Peyer's patch (tissue), 4 donors: ENCODE measurements at regions not wholly inside any gene's neighbourhood (a gene's known extent, or its start where the extent isn't known, plus 50 kb on each side); places are given as distances from the start of the nearest gene placed in this dataset.
"Not testable (repeated sequence)": the region's sequence is repeated elsewhere in the genome, so short reads cannot be mapped to it uniquely, and the experiment has no call there.

Experiments used
- DNase-seq, 3 donors: peaks; one replicate each; pipeline ENCODE4 v3.0.0-alpha.2; 2017 to 2019
- H3K27ac ChIP-seq, 4 donors: fragments of 200-600 bp; sonication (generic); one replicate each; pipeline ENCODE4 v1.5.1; 2016 to 2019
- H3K27me3 ChIP-seq, 2 donors: fragments of 200-600 bp; sonication (generic); one replicate each; pipeline ENCODE4 v1.5.1; 2019
- H3K36me3 ChIP-seq, 3 donors: fragments of 200-600 bp; sonication (generic); one replicate each; pipeline ENCODE4 v1.5.1; 2016 to 2019
- H3K4me1 ChIP-seq, 4 donors: fragments of 200-600 bp; sonication (generic); one replicate each; pipeline ENCODE4 v1.5.1; 2016 to 2019
- H3K4me3 ChIP-seq, 4 donors: fragments of 200-600 bp; sonication (generic); 1 replicate in 3 of 4; 2 replicates in 1 of 4; pipeline ENCODE4 v1.5.1; 2016 to 2019; ENCODE audit warnings: mild to moderate bottlenecking in 1 of 4
- H3K9me3 ChIP-seq, 4 donors: fragments of 200-600 bp; sonication (generic); one replicate each; pipeline ENCODE4 v1.5.1; 2016 to 2019; ENCODE audit warnings: mild to moderate bottlenecking in 1 of 4
- CTCF ChIP-seq, 6 experiments: fragments of 450-650 bp in 4 of 6; fragments of 200-600 bp in 2 of 6; sonication (generic) in 1 of 6; IDR thresholded peaks; one replicate each; pipeline ENCODE4 v1.5.1; 2017 to 2019; ENCODE audit warnings: antibody characterized with exemption in 6 of 6, mild to moderate bottlenecking in 3 of 6, moderate library complexity in 1 of 6
- POLR2A ChIP-seq, 2 donors: fragments of 450-650 bp; IDR thresholded peaks; one replicate each; pipeline ENCODE4 v1.5.1; 2017; ENCODE audit warnings: antibody characterized with exemption in 2 of 2, mild to moderate bottlenecking in 2 of 2, moderate library complexity in 2 of 2

DNA sequence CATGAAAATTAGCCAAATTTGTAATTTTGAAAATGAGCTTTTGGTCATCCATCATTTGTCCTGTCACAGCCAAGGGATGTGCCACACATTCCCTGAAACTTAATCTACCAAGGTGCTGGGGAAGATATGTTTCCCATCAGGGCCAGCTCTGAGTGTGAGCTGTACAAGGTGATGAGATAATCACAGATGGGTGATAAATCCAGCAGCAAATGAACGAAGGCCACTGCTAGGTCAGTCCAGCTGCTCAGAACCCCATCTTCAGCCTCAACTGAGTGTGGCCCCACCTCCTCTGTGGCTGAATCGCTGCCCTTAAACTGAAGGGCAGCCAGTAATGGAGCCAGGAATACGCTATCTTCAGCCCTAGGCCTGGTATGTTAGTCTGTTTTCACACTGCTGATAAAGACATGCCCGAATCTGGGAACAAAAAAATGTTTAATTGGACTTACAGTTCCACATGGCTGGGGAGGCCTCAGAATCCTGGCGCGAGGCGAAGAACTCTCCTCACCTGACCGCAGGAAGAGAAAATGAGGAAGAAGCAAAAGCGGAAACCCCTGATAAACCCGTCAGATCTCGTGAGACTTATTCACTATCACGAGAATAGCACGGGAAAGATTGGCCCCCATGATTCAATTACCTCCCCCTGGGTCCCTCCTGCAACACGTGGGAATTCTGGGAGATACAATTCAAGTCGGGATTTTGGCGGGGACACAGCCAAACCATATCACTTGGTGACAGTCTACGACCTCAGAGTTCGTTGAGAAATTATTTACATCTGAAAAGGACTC lies 553.0 kb downstream of the NTRK3 start:
- H3K4me3 ChIP-seq, result no peak overlapping the region
- no peaks in the 10 kb centered on the region for H3K27me3 ChIP-seq
- no peak for TF ChIP-seq CTCF (IDR thresholded peaks at IDR 0.05)
- no peak for TF ChIP-seq POLR2A (IDR thresholded peaks at IDR 0.05)
- H3K27ac ChIP-seq, result no peak overlapping the region
- no peaks in the 10 kb centered on the region for H3K9me3 ChIP-seq
- no peak for DNase-seq
- no peaks in the 10 kb centered on the region for H3K4me1 ChIP-seq
- H3K36me3 ChIP-seq, result no peaks in the 10 kb centered on the region

- no peaks in the 10 kb centered on the region for H3K4me1 ChIP-seq
- no peak for TF ChIP-seq CTCF (IDR thresholded peaks at IDR 0.05)
- no peak for TF ChIP-seq POLR2A (IDR thresholded peaks at IDR 0.05)
- no peak overlapping the region for H3K27ac ChIP-seq
- DNase-seq, result no peak
- no peaks in the 10 kb centered on the region for H3K27me3 ChIP-seq
- H3K9me3 ChIP-seq, result no peaks in the 10 kb centered on the region
- H3K4me3 ChIP-seq, result no peak overlapping the region
- no peaks in the 10 kb centered on the region for H3K36me3 ChIP-seq
These were observed 554.3 kb downstream of the NTRK3 start for GRCh38 chr15:87702270-87702669.

DNA sequence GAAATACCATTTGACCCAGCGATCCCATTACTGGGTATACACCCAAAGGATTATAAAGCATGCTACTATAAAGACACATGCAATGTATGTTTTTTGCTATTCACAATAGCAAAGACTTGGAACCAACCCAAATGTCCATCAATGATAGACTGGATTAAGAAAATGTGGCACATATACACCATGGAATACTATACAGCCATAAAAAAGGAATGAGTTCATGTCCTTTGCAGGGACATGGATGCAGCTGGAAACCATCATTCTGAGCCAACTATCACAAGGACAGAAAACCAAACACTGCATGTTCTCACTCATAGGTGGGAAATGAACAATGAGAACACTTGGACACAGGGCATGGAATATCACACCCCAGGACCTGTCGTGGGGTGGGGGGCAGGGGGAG lies 558.1 kb downstream of the NTRK3 start:
- H3K4me1 ChIP-seq, H3K4me3 ChIP-seq, H3K27me3 ChIP-seq, H3K27ac ChIP-seq, H3K36me3 ChIP-seq, DNase-seq, H3K9me3 ChIP-seq: not testable (repeated sequence)

DNA sequence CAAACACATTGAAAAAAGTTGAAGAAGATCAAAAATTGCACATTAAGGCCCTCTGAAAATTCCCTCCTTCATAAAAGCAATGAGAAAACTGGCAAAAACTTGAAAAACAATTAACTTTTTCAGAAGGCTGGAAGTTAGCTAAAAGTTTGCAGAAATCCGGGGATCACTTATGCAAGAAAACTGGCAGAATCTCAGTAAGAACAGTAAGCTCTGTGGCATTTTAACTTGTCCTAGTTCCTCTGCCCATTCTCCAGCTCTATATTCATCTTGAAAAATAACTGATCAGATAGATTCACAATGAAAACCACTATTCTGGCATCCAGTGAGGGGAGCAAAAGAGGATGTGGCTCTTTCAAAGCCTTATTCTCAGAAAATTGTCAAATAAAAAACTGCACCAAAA lies 566.8 kb downstream of the NTRK3 start:
- no peaks in the 10 kb centered on the region for H3K36me3 ChIP-seq
- no peaks in the 10 kb centered on the region for H3K27me3 ChIP-seq
- no peak for TF ChIP-seq POLR2A (IDR thresholded peaks at IDR 0.05)
- TF ChIP-seq CTCF (IDR thresholded peaks at IDR 0.05), result no peak
- DNase-seq, result no peak
- H3K4me3 ChIP-seq, result no peak overlapping the region
- no peaks in the 10 kb centered on the region for H3K9me3 ChIP-seq
- no peak overlapping the region for H3K27ac ChIP-seq
- no peaks in the 10 kb centered on the region for H3K4me1 ChIP-seq

DNA sequence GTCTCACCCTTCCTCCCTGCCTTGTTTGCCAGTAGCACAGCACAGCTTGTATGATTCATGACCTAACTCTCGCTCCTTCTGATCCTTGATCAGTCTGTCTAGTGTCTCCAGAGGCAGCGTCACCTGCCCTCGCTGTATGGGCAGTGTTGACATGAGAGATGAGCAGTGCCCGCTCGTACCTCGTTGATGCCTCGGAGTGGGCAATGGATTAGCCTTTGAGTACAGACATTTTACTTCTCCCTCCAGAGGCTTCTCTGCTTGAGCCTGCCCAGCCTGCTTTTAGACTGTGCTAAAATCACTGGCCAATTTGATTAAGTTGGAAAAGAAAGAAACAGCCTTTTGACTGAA lies 569.0 kb downstream of the NTRK3 start:
- no peaks in the 10 kb centered on the region for H3K9me3 ChIP-seq

More for the DNA sequence above, 569.0 kb downstream of the NTRK3 start:
- no peaks in the 10 kb centered on the region for H3K36me3 ChIP-seq
- H3K4me1 ChIP-seq, result no peaks in the 10 kb centered on the region
- no peak for DNase-seq
- TF ChIP-seq CTCF (IDR thresholded peaks at IDR 0.05) (no peak), POLR2A (IDR thresholded peaks at IDR 0.05) (no peak)
- no peak overlapping the region for H3K4me3 ChIP-seq
- no peak overlapping the region for H3K27ac ChIP-seq
- no peaks in the 10 kb centered on the region for H3K27me3 ChIP-seq
